ENCODE measurements at regions not wholly inside any gene's neighbourhood (a gene's known extent, or its start where the extent isn't known, plus 50 kb on each side); places are given as distances from the start of the nearest gene placed in this dataset.

- H3K4me1 ChIP-seq (ENCODE audit: control insufficient read depth in 1 of 2, insufficient read depth in 1 of 2, low read depth in 1 of 2, low read length in 1 of 2) = no peaks in the 10 kb centered on the region
- TF ChIP-seq, protein P1, sequence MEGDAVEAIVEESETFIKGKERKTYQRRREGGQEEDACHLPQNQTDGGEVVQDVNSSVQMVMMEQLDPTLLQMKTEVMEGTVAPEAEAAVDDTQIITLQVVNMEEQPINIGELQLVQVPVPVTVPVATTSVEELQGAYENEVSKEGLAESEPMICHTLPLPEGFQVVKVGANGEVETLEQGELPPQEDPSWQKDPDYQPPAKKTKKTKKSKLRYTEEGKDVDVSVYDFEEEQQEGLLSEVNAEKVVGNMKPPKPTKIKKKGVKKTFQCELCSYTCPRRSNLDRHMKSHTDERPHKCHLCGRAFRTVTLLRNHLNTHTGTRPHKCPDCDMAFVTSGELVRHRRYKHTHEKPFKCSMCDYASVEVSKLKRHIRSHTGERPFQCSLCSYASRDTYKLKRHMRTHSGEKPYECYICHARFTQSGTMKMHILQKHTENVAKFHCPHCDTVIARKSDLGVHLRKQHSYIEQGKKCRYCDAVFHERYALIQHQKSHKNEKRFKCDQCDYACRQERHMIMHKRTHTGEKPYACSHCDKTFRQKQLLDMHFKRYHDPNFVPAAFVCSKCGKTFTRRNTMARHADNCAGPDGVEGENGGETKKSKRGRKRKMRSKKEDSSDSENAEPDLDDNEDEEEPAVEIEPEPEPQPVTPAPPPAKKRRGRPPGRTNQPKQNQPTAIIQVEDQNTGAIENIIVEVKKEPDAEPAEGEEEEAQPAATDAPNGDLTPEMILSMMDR (IDR thresholded peaks at IDR 0.05) = no peak
- H3K27me3 ChIP-seq = no peaks in the 10 kb centered on the region
- no peaks in the 10 kb centered on the region for H3K9me3 ChIP-seq
- H3K4me3 ChIP-seq (ENCODE audit: low read depth in 1 of 2, low read length in 1 of 2) = no peak overlapping the region
- no peak overlapping the region for H3K27ac ChIP-seq
- H3K36me3 ChIP-seq = no peaks in the 10 kb centered on the region
Measured at GRCh38 chr10:44202952-44203351, 181.9 kb downstream of the CXCL12 start.

DNA sequence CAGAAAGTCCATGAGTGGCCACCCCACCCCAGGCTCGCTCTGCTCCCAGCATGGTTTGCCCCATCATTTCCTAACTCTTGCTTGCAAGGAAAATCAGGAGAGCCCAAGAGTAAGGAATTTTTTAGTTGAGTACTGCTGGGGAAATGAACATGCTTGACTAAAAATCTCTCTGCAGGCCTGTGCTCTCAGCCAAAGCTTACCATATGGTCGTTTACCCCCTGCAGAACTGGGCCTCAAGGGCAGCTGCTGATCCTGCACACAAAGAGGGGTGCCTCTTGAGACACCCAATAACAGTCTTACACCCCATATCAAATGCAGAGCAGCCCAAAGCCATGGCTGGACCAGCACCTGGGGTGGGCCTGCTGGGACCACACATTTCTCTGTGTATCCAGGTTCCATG lies 183.2 kb downstream of the CXCL12 start:
- no peak overlapping the region for H3K27ac ChIP-seq
- H3K36me3 ChIP-seq = no peaks in the 10 kb centered on the region
- H3K4me3 ChIP-seq (ENCODE audit: low read depth in 1 of 2, low read length in 1 of 2) = no peak overlapping the region
- TF ChIP-seq, protein P1 (IDR thresholded peaks at IDR 0.05) = no peak
- no peaks in the 10 kb centered on the region for H3K27me3 ChIP-seq
- H3K4me1 ChIP-seq (ENCODE audit: control insufficient read depth in 1 of 2, insufficient read depth in 1 of 2, low read depth in 1 of 2, low read length in 1 of 2) = no peaks in the 10 kb centered on the region
- no peaks in the 10 kb centered on the region for H3K9me3 ChIP-seq

GRCh38 chr10:44201011-44201410 lies 183.9 kb downstream of the CXCL12 start:
- Histone ChIP-seq H3K27me3 (no peaks in the 10 kb centered on the region), H3K36me3 (no peaks in the 10 kb centered on the region), H3K4me1 (ENCODE audit: control insufficient read depth in 1 of 2, insufficient read depth in 1 of 2, low read depth in 1 of 2, low read length in 1 of 2) (no peaks in the 10 kb centered on the region), H3K27ac (no peak overlapping the region), H3K4me3 (ENCODE audit: low read depth in 1 of 2, low read length in 1 of 2) (no peak overlapping the region), H3K9me3 (no peaks in the 10 kb centered on the region)
- TF ChIP-seq, protein P1 (IDR thresholded peaks at IDR 0.05) = no peak

DNA sequence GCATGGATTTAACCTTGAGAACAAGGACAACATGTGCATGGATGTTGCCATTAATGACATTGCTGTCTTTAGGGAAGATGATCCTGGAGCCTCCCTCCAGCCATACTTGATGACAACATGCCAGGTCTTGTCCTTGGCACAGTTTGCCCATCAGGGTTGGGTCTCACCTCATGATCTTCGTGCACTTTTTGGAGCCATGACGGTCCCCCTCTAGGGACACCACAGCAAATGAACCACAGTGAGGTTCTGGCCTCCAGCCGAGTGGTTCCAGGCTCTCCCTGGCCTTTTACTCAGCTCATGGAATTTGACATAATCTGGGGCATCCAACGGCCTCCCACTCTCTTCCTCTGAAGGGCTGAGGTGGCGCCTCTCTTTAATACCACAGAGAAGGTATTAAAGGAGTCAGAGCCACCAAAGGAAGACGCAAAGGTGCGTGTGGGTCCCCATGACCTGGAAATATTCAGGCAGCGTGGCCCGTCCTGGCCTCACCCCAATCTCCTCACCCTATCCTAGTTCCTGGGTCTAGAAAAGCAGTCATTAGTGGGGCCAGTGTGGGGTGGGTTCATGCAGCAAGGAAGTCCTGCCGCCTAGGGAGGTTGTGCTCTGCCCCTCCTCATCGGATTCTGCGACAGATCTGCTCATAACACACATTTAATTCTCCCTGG lies 184.8 kb downstream of the CXCL12 start:
- Histone ChIP-seq H3K9me3 (no peaks in the 10 kb centered on the region), H3K36me3 (no peaks in the 10 kb centered on the region), H3K4me3 (ENCODE audit: low read depth in 1 of 2, low read length in 1 of 2) (no peak overlapping the region), H3K27me3 (no peaks in the 10 kb centered on the region), H3K4me1 (ENCODE audit: control insufficient read depth in 1 of 2, insufficient read depth in 1 of 2, low read depth in 1 of 2, low read length in 1 of 2) (no peaks in the 10 kb centered on the region), H3K27ac (no peak overlapping the region)
- TF ChIP-seq, protein P1 (IDR thresholded peaks at IDR 0.05) = no peak

GRCh38 chr10:44199267-44199666 lies 185.6 kb downstream of the CXCL12 start:
- Histone ChIP-seq H3K36me3 (no peaks in the 10 kb centered on the region), H3K27me3 (no peaks in the 10 kb centered on the region), H3K4me3 (ENCODE audit: low read depth in 1 of 2, low read length in 1 of 2) (no peak overlapping the region), H3K9me3 (no peaks in the 10 kb centered on the region), H3K27ac (no peak overlapping the region), H3K4me1 (ENCODE audit: control insufficient read depth in 1 of 2, insufficient read depth in 1 of 2, low read depth in 1 of 2, low read length in 1 of 2) (no peaks in the 10 kb centered on the region)
- TF ChIP-seq, protein P1 (IDR thresholded peaks at IDR 0.05) = no peak

DNA sequence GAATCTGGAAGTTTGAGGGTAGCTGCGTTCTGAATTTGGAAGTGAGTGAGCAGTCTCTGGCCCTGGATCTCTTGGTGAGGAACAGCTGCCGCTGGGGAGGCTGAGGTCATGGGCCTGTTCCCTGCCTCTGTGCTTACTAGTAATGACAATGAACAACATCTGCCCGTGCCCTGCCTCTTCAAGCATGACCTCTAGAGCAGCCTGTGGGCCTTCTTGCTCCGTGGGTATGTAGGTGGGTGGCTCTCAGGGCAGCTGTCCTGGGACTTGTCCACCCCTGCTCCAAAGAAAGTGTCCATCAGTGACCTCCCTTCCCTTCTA lies 186.2 kb downstream of the CXCL12 start:
- TF ChIP-seq, protein P1 (IDR thresholded peaks at IDR 0.05) = no peak
- Histone ChIP-seq H3K36me3 (no peaks in the 10 kb centered on the region), H3K27me3 (no peaks in the 10 kb centered on the region), H3K9me3 (no peaks in the 10 kb centered on the region), H3K27ac (no peak overlapping the region), H3K4me1 (ENCODE audit: control insufficient read depth in 1 of 2, insufficient read depth in 1 of 2, low read depth in 1 of 2, low read length in 1 of 2) (no peaks in the 10 kb centered on the region), H3K4me3 (ENCODE audit: low read depth in 1 of 2, low read length in 1 of 2) (no peak overlapping the region)
